Activated naive CD4-positive, alpha-beta T cell treated with anti-CD3 and anti-CD28 coated beads, Interleukin-2, amount 50 U/mL, for 72 hours (primary cell): ENCODE measurements at regions not wholly inside any gene's neighbourhood (a gene's known extent, or its start where the extent isn't known, plus 50 kb on each side); places are given as distances from the start of the nearest gene placed in this dataset.
"Not testable (repeated sequence)": the region's sequence is repeated elsewhere in the genome, so short reads cannot be mapped to it uniquely, and the experiment has no call there.

ENCODE experiments used
- ATAC-seq, 2 donors: fragments of 150-1000 bp; cut with Tn5 transposase; 2 replicates each; pipeline ENCODE4 v1.10.0; 2021; ENCODE audit warnings: mild to moderate bottlenecking in 2 of 2, moderate library complexity in 2 of 2
- DNase-seq, 2 donors: peaks; one replicate each; pipeline ENCODE4 v3.0.0; 2021 to 2022; ENCODE audit warnings: low spot score in 2 of 2
- H3K27ac Mint-ChIP-seq, 2 donors: one replicate each; pipeline ENCODE4 v1.8.0; 2022; ENCODE audit warnings: mild to moderate bottlenecking in 2 of 2, mixed read lengths in 2 of 2
- H3K36me3 Mint-ChIP-seq, 2 donors: one replicate each; pipeline ENCODE4 v1.8.0; 2022; ENCODE audit warnings: mixed read lengths in 2 of 2
- H3K9me3 Mint-ChIP-seq, 2 donors: one replicate each; pipeline ENCODE4 v1.8.0; 2022; ENCODE audit warnings: mixed read lengths in 2 of 2

- ATAC-seq (no peak), DNase-seq (no peak)
- H3K9me3 Mint-ChIP-seq = peaks cover 9 to 12% of the 10 kb centered on the region in 2 donors
- H3K36me3 Mint-ChIP-seq = no peaks in the 10 kb centered on the region
- no peak overlapping the region for H3K27ac Mint-ChIP-seq
These were observed 581.5 kb downstream of the STIM2 start for GRCh38 chr4:27442146-27442545.

DNA sequence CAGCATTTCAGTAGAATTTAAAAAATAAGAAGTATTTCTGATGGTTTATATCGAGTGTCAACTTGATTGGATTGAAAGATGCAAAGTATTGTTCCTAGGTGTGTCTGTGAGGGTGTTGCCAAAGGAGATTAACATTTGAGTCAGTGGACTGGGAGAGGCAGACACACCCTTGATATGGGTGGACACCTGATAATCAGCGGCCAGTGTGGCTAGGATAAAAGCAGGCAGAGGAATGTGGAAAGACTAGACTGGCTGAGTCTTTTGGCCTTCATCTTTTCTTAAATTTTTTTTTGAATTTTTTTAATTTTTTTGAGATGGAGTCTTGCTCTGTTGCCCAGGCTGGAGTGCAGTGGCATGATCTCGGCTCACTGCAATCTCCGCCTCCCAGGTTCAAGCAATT lies 582.0 kb downstream of the STIM2 start:
- ATAC-seq, DNase-seq, H3K27ac Mint-ChIP-seq, H3K36me3 Mint-ChIP-seq: not testable (repeated sequence)
- peaks cover 9 to 12% of the 10 kb centered on the region in 2 donors for H3K9me3 Mint-ChIP-seq

- no peak for ATAC-seq
- DNase-seq = no peak
- H3K27ac Mint-ChIP-seq = no peak overlapping the region
- H3K9me3 Mint-ChIP-seq = peaks cover 5 to 25% of the 10 kb centered on the region in 2 donors
- H3K36me3 Mint-ChIP-seq = no peaks in the 10 kb centered on the region
These were observed 603.2 kb downstream of the STIM2 start for GRCh38 chr4:27463816-27464215.

GRCh38 chr4:27467351-27467750 lies 606.7 kb downstream of the STIM2 start:
- Mint-ChIP-seq H3K27ac (no peak overlapping the region), H3K36me3 (no peaks in the 10 kb centered on the region), H3K9me3 (peaks cover 4 to 29% of the 10 kb centered on the region in 2 donors)
- no peak for DNase-seq
- no peak for ATAC-seq

GRCh38 chr4:27472364-27472763 lies 611.7 kb downstream of the STIM2 start:
- ATAC-seq = no peak
- Mint-ChIP-seq H3K36me3 (no peaks in the 10 kb centered on the region), H3K27ac (no peak overlapping the region), H3K9me3 (peaks cover 6 to 16% of the 10 kb centered on the region in 2 donors)
- DNase-seq = no peak

DNA sequence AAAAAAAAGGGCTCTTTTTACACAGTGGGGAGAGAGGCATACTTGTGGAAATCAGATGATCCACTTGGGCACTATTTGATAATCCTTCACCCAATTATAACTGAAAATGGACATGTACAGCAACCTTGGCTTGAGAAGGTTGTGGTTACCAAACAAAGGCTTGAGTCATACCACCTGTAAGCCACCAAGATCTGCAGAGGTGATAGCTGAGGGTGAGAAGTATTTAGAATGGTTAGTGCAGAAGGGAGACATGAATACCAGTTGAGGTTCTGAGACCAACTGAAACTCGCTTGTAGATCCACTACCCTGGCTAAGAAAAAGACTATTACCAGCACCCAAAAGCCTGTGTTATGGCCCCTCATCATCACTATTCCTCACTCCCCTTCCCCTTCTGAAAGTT lies 614.0 kb downstream of the STIM2 start:
- no peak overlapping the region for H3K27ac Mint-ChIP-seq
- ATAC-seq (no peak), DNase-seq (no peak)
- peaks cover 6 to 11% of the 10 kb centered on the region in 2 donors for H3K9me3 Mint-ChIP-seq
- no peaks in the 10 kb centered on the region for H3K36me3 Mint-ChIP-seq

DNA sequence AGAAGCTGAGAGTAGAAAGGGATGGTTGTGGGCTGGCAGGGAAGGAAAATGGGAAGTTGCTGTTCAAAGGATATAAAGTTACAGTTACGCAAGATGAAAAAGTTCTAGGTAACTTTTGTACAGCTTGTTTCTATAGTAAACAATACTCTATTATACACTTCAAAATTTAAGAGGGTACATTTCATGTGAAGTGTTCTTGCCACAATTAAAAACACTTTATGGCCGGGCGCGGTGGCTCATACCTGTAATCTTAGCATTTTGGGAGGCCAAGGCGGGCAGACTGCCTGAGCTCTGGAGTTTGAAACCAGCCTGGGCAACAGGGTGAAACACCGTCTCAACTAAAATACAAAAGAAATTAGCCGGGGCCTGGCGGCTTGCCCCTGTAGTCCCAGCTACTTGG lies 623.6 kb downstream of the STIM2 start:
- Mint-ChIP-seq H3K36me3 (no peaks in the 10 kb centered on the region), H3K9me3 (peaks cover 0 to 6% of the 10 kb centered on the region in 2 donors), H3K27ac (no peak overlapping the region)
- ATAC-seq (no peak), DNase-seq (no peak)

DNA sequence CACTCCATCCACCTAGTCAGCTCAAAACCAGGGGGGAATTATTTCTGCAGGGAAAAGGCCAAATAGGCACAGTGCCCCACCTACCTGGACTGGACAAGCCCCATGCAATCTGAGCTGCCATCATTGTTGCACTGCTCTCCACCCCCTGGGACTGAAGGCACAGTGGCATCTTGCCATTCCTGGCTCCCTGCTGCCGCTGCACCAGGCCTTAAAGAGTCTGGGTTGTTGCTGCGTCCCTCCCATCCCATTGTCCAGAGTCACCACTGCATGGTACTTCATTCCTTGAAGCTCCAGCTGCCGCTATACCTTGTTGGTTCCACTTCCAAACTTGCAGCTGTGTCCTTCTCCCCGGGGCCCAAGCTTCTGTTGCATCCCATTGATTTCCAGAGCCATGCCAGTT lies 629.7 kb downstream of the STIM2 start:
- DNase-seq = no peak
- ATAC-seq = no peak
- no peaks in the 10 kb centered on the region for H3K36me3 Mint-ChIP-seq
- no peak overlapping the region for H3K27ac Mint-ChIP-seq
- H3K9me3 Mint-ChIP-seq = peaks cover 0 to 13% of the 10 kb centered on the region in 2 donors

GRCh38 chr4:27490766-27491165 lies 630.1 kb downstream of the STIM2 start:
- ATAC-seq (no peak), DNase-seq (no peak)
- Mint-ChIP-seq H3K27ac (no peak overlapping the region), H3K9me3 (peaks cover 0 to 8% of the 10 kb centered on the region in 2 donors), H3K36me3 (no peaks in the 10 kb centered on the region)

DNA sequence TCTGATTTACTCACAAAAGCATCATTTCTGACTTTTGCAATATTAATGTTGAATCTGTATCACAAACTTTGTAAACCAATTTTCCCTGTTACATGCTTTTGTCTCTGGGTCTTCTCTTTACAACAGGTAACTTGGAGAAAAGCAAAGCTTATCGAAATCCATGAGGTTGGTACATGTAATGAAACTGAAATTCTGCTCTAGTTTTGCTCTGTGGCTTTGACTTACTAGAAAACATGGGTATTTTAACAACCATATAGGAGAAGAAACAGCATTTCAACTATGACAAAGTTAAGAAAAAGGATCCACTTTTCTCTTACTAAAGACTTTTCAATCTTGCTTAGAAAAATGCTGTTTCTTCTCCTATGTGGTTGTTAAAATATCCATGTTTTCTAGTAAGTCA lies 645.8 kb downstream of the STIM2 start:
- no peak overlapping the region for H3K27ac Mint-ChIP-seq
- H3K9me3 Mint-ChIP-seq = no peaks in the 10 kb centered on the region
- ATAC-seq = no peak
- no peaks in the 10 kb centered on the region for H3K36me3 Mint-ChIP-seq
- DNase-seq = no peak

- ATAC-seq = no peak
- no peak overlapping the region for H3K27ac Mint-ChIP-seq
- no peaks in the 10 kb centered on the region for H3K36me3 Mint-ChIP-seq
- H3K9me3 Mint-ChIP-seq = peaks cover 3 to 10% of the 10 kb centered on the region in 2 donors
- DNase-seq = no peak
These were observed 654.1 kb downstream of the STIM2 start for GRCh38 chr4:27514711-27515110.

DNA sequence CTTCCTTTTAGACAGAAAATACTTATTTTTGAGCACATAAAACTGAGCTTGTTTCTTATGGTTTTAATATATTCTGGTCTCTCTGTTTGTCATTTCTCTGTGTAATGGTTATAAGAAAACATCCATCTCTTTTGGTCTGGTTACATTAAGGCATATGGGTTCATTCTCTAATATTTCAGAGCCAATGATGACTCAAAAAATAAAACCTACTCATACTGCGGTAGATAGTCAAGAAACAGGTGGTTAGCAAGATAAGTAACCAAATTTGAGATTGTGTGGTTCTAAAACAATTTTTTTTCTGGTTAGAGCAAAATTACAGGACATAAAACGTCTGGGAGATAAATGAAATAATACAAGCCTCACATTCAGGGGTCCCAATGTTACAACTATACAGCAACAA lies 654.5 kb downstream of the STIM2 start:
- no peak for ATAC-seq

DNA sequence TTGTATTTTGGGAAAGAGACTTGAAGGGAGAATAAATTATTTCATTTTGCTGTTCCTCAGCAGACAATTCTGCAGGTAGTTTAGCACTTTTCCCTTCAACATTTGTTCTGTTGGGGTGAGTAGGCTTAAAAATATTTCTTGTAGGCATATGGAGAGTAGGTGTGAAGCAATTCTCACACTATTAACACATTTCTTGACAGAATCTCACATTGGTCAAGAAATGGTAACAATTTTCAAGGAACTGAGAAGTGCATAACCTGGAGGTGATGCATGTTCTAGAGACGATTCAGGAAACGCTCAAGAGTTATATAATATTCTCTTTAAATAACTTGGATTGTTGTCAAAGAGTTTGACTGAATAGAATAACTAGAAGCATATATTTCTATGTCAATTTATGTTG lies 658.2 kb downstream of the STIM2 start:
- peaks cover 3 to 18% of the 10 kb centered on the region in 2 donors for H3K9me3 Mint-ChIP-seq
- H3K27ac Mint-ChIP-seq = no peak overlapping the region
- ATAC-seq (no peak), DNase-seq (no peak)
- no peaks in the 10 kb centered on the region for H3K36me3 Mint-ChIP-seq

More for the DNA sequence above, 654.5 kb downstream of the STIM2 start:
- no peak for DNase-seq
- Mint-ChIP-seq H3K36me3 (no peaks in the 10 kb centered on the region), H3K27ac (no peak overlapping the region), H3K9me3 (peaks cover 3 to 10% of the 10 kb centered on the region in 2 donors)

DNA sequence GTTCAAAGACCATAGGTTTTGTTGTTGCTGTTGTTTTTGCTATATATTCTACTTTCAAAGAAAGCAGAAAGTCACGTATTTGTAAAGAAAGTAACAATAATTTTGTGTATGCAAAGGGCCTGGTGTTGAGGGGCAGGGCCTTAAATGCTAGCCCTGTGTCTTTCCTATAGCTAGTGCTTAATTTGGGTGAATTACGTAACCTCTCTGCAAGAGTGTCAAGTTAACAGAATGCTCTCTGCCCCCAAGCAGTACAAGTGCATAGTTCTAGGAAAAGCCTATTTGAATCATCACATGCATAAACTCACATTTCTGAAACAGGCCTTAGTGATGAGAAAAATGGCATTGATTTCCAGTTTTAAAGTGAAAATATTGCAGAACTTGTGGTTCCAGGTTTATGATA lies 663.6 kb downstream of the STIM2 start:
- H3K27ac Mint-ChIP-seq = no peak overlapping the region
- DNase-seq (no peak), ATAC-seq (no peak)
- peaks cover 0 to 8% of the 10 kb centered on the region in 2 donors for H3K9me3 Mint-ChIP-seq
- no peaks in the 10 kb centered on the region for H3K36me3 Mint-ChIP-seq

GRCh38 chr4:27534488-27534887 lies 673.8 kb downstream of the STIM2 start:
- Mint-ChIP-seq H3K9me3 (peaks cover 9 to 16% of the 10 kb centered on the region in 2 donors), H3K36me3 (peaks cover 0 to 4% of the 10 kb centered on the region in 2 donors), H3K27ac (no peak overlapping the region)
- no peak for DNase-seq
- no peak for ATAC-seq

DNA sequence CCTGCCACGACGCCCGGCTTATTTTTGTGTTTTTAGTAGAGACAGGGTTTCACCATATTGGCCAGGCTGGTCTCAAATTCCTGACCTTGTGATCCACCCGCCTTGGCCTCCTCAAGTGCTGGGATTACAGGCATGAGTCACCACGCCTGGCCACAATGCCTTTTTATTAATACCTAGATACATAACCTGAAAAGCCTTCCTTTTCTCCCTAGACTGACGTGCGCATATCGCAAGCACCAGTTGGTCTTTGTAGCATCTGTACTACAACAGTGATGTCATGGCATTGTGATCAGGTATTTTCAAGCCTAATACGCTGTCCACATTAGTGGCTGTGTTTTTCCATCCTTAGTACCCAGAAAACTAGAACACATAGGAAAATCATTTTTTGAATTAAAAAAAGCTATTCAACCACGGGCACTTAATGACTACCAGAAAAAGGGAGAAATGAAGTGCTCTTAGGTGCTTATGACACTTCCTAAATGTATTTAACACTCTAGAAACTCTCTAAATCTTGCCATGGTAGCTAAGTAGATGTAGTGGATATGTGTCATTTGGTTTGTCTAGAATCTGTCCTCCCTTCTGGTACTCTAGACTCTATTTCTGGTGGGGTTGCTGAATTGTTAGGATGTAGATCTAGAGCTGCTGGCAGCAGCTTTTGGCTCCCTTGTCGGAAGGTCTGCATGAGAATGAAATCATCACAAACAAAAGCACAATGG lies 707.8 kb downstream of the STIM2 start:
- Mint-ChIP-seq H3K36me3 (no peaks in the 10 kb centered on the region), H3K27ac (no peak overlapping the region), H3K9me3 (peaks cover 6 to 10% of the 10 kb centered on the region in 2 donors)
- ATAC-seq (no peak), DNase-seq (no peak)

- DNase-seq = no peak
- ATAC-seq = no peak
- peaks cover 6 to 10% of the 10 kb centered on the region in 2 donors for H3K9me3 Mint-ChIP-seq
These were observed 708.3 kb downstream of the STIM2 start for GRCh38 chr4:27568952-27569319.

DNA sequence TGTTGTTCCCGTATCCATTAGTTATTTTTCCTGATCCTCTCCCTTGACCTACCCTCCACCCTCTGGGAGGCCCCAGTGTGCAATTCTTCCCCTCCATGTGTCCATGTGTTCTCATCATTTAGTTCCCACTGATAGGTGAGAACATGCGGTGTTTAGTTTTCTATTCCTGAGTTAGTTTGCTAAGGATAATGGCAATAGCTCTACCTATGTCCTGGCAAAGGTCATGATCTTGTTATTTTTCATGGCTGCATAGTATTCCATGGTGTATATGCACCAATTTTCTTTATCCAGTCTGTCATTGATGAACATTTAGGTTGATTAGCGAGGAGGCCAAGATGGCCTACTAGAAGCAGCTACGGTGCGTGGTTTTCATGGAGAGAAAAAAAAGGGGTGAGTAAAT lies 714.1 kb downstream of the STIM2 start:
- H3K27ac Mint-ChIP-seq = no peak overlapping the region
- DNase-seq (no peak), ATAC-seq (no peak)
- peaks cover 12 to 14% of the 10 kb centered on the region in 2 donors for H3K9me3 Mint-ChIP-seq
- H3K36me3 Mint-ChIP-seq = no peaks in the 10 kb centered on the region

More at GRCh38 chr4:27568952-27569319, 708.3 kb downstream of the STIM2 start:
- no peaks in the 10 kb centered on the region for H3K36me3 Mint-ChIP-seq
- H3K27ac Mint-ChIP-seq = no peak overlapping the region
